Hepatocyte (in vitro differentiated cells): ENCODE measurements at regions not wholly inside any gene's neighbourhood (a gene's known extent, or its start where the extent isn't known, plus 50 kb on each side); places are given as distances from the start of the nearest gene placed in this dataset.

Source experiments
- CTCF ChIP-seq: fragments of 200-600 bp; sonication (generic); IDR thresholded peaks from 2 replicates; pipeline ENCODE4 v1.5.1; 2016; ENCODE audit warnings: antibody characterized with exemption, mild to moderate bottlenecking; ENCODE audit not compliant: poor library complexity
- EZH2phosphoT487 ChIP-seq: fragments of 200-600 bp; sonication (generic); IDR thresholded peaks from one replicate; pipeline ENCODE4 v1.6.1; 2018; ENCODE audit warnings: antibody characterized with exemption, mild to moderate bottlenecking, low read depth, moderate library complexity; ENCODE audit not compliant: unreplicated experiment, severe bottlenecking

- no peak for TF ChIP-seq CTCF
- no peak for TF ChIP-seq EZH2phosphoT487
These were observed 118.3 kb upstream of the GABRA2 start for GRCh38 chr4:46508216-46508615.
